AG10803 (cell line): ENCODE measurements at regions not wholly inside any gene's neighbourhood (a gene's known extent, or its start where the extent isn't known, plus 50 kb on each side); places are given as distances from the start of the nearest gene placed in this dataset.
A peak's percentile ranks its signal among the peaks of the same experiment; 100 is the strongest.

Experiments
- DNase-seq: peaks from one replicate; pipeline ENCODE4 v3.0.0; 2010; ENCODE audit warnings: low read depth
- H3K4me3 ChIP-seq: 2 replicates; pipeline ENCODE4 v1.5.1; 2011; ENCODE audit warnings: mild to moderate bottlenecking, low read length, control low read depth
- TF ChIP-seq, protein P1 (sequence below): conservative IDR thresholded peaks from 2 replicates; pipeline ENCODE4 v1.5.1; 2011; ENCODE audit warnings: mild to moderate bottlenecking, low read length, control low read depth, inconsistent platforms

DNA sequence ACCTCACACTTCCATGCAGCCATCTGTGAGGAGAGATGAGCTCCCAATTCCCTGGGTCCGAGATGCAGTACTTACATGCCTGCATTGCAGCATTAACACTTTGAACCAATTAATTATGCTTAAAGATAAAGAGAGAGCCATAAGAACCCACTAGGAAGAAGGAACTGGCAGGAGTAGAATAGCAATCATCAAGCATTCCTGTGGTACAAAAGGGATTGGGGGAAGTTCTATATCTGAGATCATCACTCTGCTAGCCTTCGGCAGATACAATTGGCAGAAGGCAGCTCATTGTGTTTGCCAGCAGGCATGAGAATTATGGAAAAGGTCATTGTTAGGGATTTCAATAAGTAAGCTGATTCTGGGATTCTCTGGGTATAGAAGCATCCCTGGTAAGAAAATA lies 891.4 kb downstream of the NTRK3 start:
- TF ChIP-seq, protein P1, sequence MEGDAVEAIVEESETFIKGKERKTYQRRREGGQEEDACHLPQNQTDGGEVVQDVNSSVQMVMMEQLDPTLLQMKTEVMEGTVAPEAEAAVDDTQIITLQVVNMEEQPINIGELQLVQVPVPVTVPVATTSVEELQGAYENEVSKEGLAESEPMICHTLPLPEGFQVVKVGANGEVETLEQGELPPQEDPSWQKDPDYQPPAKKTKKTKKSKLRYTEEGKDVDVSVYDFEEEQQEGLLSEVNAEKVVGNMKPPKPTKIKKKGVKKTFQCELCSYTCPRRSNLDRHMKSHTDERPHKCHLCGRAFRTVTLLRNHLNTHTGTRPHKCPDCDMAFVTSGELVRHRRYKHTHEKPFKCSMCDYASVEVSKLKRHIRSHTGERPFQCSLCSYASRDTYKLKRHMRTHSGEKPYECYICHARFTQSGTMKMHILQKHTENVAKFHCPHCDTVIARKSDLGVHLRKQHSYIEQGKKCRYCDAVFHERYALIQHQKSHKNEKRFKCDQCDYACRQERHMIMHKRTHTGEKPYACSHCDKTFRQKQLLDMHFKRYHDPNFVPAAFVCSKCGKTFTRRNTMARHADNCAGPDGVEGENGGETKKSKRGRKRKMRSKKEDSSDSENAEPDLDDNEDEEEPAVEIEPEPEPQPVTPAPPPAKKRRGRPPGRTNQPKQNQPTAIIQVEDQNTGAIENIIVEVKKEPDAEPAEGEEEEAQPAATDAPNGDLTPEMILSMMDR: no peak
- DNase-seq: peak; percentile 85
- no peak overlapping the region for H3K4me3 ChIP-seq

DNA sequence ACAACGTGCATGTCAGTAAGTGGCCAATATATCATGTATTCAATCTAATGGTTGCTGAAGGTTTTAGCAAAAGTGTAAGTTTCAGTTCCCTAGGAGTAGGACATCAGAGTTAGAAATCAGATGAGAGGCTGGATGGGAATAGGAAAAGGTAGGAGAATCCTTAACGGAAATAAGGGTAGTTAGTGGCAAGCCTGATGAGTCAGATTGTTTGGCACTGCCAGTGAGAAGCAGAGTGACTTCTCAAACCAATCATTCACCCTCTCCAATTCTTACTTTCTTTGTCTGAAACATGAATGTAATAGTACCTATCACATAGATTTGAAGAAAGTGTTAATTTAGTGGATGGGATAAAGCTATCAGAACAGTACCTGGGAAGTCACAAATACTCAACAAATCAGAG lies 894.0 kb downstream of the NTRK3 start:
- TF ChIP-seq, protein P1: no peak
- no peak overlapping the region for H3K4me3 ChIP-seq
- no peak for DNase-seq

DNA sequence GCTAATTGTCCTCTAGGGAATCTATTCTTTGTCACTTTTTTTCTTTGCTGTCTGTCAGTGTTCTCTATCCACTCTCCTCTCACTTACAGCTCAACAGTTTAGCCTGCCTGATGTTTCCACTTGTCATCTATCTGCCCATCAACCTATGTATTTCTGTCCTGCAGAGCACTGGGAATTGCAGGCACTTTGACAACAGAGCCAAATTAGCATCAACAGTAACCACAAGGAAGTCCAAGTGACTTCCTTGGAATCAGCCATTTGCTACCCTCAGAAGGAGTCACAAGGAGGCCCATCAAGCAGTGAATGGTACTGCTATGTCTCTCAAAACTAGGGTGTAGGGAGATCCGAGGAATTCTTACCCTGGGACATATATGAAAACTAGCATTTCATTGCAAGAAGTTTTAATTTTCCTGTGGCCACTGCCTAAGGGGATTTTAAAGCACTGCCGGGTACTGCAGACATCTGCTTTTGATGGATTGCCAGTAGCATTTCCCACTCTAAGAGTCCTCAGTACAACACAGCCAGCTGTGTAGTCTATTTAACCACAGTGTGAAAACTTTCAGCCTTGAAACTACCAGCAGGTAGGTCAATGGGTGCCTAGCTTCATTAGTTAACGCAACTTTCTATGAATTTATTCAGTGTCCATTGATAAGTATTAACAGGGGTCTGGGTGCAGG lies 898.8 kb downstream of the NTRK3 start:
- DNase-seq: no peak
- TF ChIP-seq, protein P1: no peak

DNA sequence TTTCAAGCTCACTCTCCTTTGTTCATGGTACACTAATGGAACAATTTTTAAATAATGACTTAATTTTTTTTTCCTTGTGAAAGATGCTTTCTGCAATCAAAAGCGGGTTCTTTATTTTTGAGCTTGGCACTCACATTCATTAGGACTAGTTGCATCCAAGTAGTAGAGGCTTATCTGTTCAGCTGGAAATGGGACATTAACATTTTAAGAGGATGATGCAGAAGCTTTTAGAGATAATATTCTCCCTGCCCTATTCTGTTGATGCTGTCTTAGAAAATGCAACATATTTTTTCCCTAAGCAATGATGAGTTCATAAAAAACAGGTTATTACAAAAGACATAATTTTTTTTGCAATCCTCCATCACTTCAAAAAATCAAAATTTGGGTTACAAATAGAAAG lies 900.6 kb downstream of the NTRK3 start:
- H3K4me3 ChIP-seq: no peak overlapping the region
- no peak for DNase-seq
- TF ChIP-seq, protein P1: no peak

More for the DNA sequence above, 898.8 kb downstream of the NTRK3 start:
- no peak overlapping the region for H3K4me3 ChIP-seq

DNA sequence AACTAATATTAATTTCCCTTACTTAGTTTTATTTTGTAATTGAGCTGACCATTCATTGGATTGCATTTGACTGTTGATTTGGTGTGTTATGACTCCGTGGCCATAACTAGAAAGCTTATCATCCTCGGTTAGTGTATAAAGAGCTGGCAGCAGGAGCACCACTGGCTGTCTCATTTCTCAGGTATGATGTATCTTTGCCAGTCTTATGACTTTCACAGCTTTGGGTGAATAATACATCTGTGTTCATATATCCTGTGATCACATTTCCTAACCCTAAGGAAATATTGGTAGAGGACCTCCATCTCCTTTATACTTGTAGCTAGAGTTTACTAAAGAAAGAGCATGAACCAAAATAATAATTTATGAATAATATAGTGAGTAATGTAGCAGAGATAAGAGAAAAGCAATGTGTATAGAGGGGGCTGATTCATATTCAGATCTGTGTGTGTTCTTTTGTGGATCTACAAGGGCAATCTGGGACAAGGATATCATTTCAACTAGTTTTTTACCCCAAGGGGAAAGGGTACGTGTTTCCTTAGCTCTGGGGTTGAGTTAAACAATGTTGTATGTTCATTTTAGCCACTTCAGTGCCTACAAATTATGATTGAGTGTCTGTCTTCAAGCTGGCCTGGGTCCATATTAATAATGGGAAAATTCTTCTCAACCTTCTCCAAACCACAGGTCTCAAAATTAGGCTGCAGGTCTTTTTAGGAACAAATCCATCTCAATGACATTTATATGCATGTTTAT lies 901.7 kb downstream of the NTRK3 start:
- TF ChIP-seq, protein P1: no peak
- H3K4me3 ChIP-seq: no peak overlapping the region
- peak; percentile 69 for DNase-seq

DNA sequence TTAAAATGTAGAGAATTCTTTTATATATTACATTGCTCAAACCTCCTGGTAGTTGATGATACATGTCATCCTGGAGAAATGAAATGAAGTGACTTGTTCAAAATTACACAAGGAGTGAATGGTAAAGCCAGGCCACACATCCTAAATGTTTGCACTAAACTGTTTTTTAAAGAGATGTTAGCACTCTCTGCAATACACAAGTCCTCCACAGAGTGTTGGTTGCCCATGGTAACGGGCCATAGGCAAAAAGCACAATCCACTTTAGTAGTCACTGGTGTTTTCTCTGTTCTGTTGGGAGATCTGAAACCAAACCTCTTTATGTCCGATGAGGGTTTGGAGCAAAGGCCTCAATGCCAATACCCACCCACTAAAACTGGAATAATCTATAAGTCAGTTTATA lies 907.4 kb downstream of the NTRK3 start:
- TF ChIP-seq, protein P1: no peak
- no peak overlapping the region for H3K4me3 ChIP-seq

DNA sequence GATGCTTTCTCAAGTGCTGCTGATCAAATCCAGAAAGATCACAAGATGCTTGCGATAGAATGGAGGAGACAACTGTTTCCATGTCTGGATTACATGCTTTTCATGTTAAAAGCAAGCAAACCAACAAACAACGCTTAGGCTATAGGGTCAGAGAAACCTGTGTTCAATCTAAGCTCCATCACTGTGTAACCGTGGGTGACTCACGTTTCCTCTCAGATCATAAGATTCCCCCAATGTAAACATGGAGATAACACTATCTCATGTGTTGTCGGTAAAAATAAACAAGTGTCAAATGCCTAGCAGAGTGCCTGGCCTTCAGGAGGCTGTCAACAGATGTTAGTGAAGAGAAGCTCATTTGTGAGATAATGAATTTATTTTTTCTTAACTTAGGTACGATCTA lies 907.8 kb downstream of the NTRK3 start:
- no peak for DNase-seq
- no peak overlapping the region for H3K4me3 ChIP-seq
- TF ChIP-seq, protein P1: no peak

More for the DNA sequence above, 907.4 kb downstream of the NTRK3 start:
- no peak for DNase-seq
